Transverse colon (tissue), 4 donors: ENCODE measurements at regions not wholly inside any gene's neighbourhood (a gene's known extent, or its start where the extent isn't known, plus 50 kb on each side); places are given as distances from the start of the nearest gene placed in this dataset.

Experiments used
- DNase-seq: peaks from one replicate; pipeline ENCODE4 v3.0.0-alpha.2; 2019
- H3K27ac ChIP-seq, 4 donors: fragments of 200-600 bp; sonication (generic); 2 replicates each; pipeline ENCODE4 v1.5.1; 2016 to 2018; ENCODE audit warnings: inconsistent platforms in 4 of 4
- H3K27me3 ChIP-seq: fragments of 200-600 bp; sonication (generic); 2 replicates; pipeline ENCODE4 v1.5.1; 2017; ENCODE audit warnings: inconsistent platforms
- H3K36me3 ChIP-seq, 4 donors: fragments of 200-600 bp; sonication (generic); 2 replicates each; pipeline ENCODE4 v1.5.1; 2017 to 2019; ENCODE audit warnings: inconsistent platforms in 4 of 4
- H3K4me1 ChIP-seq, 4 donors: fragments of 200-600 bp; sonication (generic); 2 replicates each; pipeline ENCODE4 v1.5.1; 2017 to 2020; ENCODE audit warnings: inconsistent platforms in 4 of 4
- H3K4me3 ChIP-seq, 4 donors: fragments of 200-600 bp; sonication (generic); 1 replicate in 1 of 4; 2 replicates in 3 of 4; pipeline versions ENCODE4 v1.5.1 to v1.6.1; 2017 to 2019; ENCODE audit warnings: inconsistent platforms in 4 of 4
- H3K9me3 ChIP-seq, 2 donors: fragments of 200-600 bp; sonication (generic); 2 replicates each; pipeline ENCODE4 v1.5.1; 2017 to 2019; ENCODE audit warnings: inconsistent platforms in 2 of 2
- EP300 ChIP-seq: sonication (generic); formaldehyde crosslinking; IDR thresholded peaks from one replicate; pipeline ENCODE4 v1.6.1; 2017; ENCODE audit warnings: antibody characterized with exemption, low read depth
- POLR2A ChIP-seq: fragments of 450-650 bp; IDR thresholded peaks from one replicate; pipeline ENCODE4 v1.6.1; 2016; ENCODE audit warnings: antibody characterized with exemption, mild to moderate bottlenecking, moderate library complexity
- POLR2AphosphoS5 ChIP-seq, 3 donors: sonication (generic); formaldehyde crosslinking; IDR thresholded peaks; one replicate each; pipeline ENCODE4 v1.6.1; 2016; ENCODE audit warnings: antibody characterized with exemption in 3 of 3
- WGBS, 2 donors: methylation state at CpG; one replicate each; pipeline ENCODE4 v1.1.5; 2018; ENCODE audit warnings: low coverage in 1 of 2; 5-methylcytosine and 5-hydroxymethylcytosine counted together
- in situ Hi-C, 4 donors: fragments of 200-750 bp; cut with MboI; loops; one replicate each; pipeline versions ENCODE4 v1.15.0 to v1.15.1; 2017; ENCODE audit warnings: low sequenced_read_pairs in 3 of 4, low pct_ligation_motif_present in 1 of 4, low pct_unique_long_range_greater_than_20kb in 1 of 4
- intact Hi-C: fragments of 100-400 bp; cut with DNase I; formaldehyde crosslinking; loops from one replicate; pipeline ENCODE4 v1.15.1; 2023; ENCODE audit warnings: low total_unique reads
- TF ChIP-seq, protein P1 (sequence below), 5 experiments: fragments of 200-600 bp in 3 of 5; fragments of 450-650 bp in 2 of 5; sonication (generic) in 3 of 5; IDR thresholded peaks; 1 replicate in 2 of 5; 2 replicates in 3 of 5; pipeline ENCODE4 v1.5.1; 2016 to 2017; ENCODE audit warnings: antibody characterized with exemption in 5 of 5, inconsistent platforms in 3 of 5, mild to moderate bottlenecking in 2 of 5, moderate library complexity in 1 of 5

DNA sequence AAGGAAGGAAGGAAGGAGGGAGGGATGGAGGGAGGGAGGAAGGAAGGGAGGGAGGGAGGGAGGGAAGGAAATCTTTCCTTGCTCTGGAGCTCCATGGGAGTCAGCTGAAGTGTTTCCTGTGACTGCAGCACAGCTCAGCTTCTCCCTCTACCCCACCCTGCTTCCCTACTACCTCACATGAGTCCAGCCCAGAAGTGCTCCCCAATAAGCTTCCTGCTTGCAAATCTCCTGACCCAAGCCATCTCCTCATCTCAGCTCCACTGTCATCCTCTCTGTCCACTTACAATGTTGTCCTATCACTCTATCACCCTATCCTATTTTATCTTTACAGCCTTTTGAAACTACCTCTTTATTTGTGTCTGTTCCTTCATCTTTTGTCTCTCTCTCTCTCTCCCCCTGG lies 52.9 kb upstream of the SSBP3 start:
- Histone ChIP-seq H3K27me3 (no peaks in the 10 kb centered on the region), H3K4me1 (peaks cover 0 to 16% (median 3%) of the 10 kb centered on the region in 4 donors), H3K9me3 (no peaks in the 10 kb centered on the region), H3K4me3 (no peak overlapping the region), H3K27ac (no peak overlapping the region), H3K36me3 (no peaks in the 10 kb centered on the region)
- no peak for DNase-seq
- in situ Hi-C loops (no loop called here), intact Hi-C loops (no loop called here)
- no peak for TF ChIP-seq EP300
- TF ChIP-seq POLR2A = no peak
- TF ChIP-seq POLR2AphosphoS5 (IDR thresholded peaks at IDR 0.05) = no peak
- TF ChIP-seq, protein P1, sequence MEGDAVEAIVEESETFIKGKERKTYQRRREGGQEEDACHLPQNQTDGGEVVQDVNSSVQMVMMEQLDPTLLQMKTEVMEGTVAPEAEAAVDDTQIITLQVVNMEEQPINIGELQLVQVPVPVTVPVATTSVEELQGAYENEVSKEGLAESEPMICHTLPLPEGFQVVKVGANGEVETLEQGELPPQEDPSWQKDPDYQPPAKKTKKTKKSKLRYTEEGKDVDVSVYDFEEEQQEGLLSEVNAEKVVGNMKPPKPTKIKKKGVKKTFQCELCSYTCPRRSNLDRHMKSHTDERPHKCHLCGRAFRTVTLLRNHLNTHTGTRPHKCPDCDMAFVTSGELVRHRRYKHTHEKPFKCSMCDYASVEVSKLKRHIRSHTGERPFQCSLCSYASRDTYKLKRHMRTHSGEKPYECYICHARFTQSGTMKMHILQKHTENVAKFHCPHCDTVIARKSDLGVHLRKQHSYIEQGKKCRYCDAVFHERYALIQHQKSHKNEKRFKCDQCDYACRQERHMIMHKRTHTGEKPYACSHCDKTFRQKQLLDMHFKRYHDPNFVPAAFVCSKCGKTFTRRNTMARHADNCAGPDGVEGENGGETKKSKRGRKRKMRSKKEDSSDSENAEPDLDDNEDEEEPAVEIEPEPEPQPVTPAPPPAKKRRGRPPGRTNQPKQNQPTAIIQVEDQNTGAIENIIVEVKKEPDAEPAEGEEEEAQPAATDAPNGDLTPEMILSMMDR (IDR thresholded peaks at IDR 0.05) = no peak

DNA sequence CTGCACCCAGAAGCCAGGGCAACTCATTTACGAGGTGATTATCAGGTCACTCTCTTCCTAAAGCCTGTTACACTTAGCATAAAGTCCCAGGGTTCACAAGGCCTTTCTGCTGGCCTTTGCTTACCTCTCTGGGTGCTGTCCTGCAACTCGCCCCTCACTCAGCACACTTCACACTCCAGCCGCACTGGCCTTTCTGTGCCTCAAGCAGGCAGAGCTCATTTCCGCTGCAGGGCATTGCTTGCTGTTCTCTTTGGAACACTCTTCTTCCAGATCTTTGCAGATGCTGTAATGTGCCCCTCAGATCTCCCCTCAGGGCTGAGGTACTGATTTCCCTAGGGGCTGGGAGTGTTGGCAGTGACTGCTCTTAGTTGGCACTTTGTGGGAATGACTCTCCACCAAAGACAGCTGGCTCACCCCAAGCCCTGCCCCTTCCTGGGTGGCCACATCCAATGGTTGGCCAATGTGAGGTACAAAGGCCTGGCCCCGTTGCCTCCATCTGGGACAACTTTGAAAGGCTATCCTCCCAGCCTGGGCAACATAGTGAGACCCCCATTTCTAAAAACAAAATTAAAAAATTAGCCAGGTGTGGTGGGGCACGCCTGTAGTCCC lies 50.8 kb upstream of the SSBP3 start:
- no peaks in the 10 kb centered on the region for H3K9me3 ChIP-seq
- no peaks in the 10 kb centered on the region for H3K27me3 ChIP-seq
- DNase-seq = no peak
- TF ChIP-seq POLR2A = no peak
- TF ChIP-seq, protein P1 (IDR thresholded peaks at IDR 0.05) = no peak
- no peak for TF ChIP-seq EP300
- no peak for TF ChIP-seq POLR2AphosphoS5 (IDR thresholded peaks at IDR 0.05)
- in situ Hi-C loops (no loop called here), intact Hi-C loops (no loop called here)
- WGBS, 2 donors = 87 to 89% methylated on average over 3 to 6 of the region's 6 CpGs
- H3K27ac ChIP-seq = no peak overlapping the region
- no peaks in the 10 kb centered on the region for H3K36me3 ChIP-seq
- no peak overlapping the region for H3K4me3 ChIP-seq
- H3K4me1 ChIP-seq = peaks cover 0 to 4% (median under 1%) of the 10 kb centered on the region in 4 donors

DNA sequence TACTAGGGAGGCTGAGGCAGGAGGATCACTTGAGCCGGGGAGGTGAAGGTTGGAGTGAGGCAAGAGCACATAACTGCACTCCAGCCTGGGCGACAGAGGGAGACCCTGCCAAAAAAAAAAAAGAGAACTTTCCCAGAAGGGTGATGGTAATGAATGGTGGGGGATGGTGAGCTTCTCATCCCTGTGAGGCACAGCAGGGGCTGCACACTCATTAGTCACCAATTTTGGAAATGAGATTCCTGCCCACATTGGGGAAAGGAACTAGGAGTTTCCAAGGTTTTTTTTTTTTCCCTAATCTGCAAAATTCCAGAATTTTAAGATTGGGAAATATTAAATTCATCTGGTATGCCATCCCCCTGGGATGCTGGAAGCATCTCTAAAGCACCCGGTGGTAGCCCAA lies 50.2 kb upstream of the SSBP3 start:
- in situ Hi-C loops (no loop called here), intact Hi-C loops (no loop called here)
- Histone ChIP-seq H3K27me3 (no peaks in the 10 kb centered on the region), H3K9me3 (no peaks in the 10 kb centered on the region), H3K4me1 (no peaks in the 10 kb centered on the region), H3K4me3 (no peak overlapping the region), H3K27ac (no peak overlapping the region), H3K36me3 (no peaks in the 10 kb centered on the region)
- 76 to 87% methylated on average over 2 to 3 of the region's 3 CpGs for WGBS, 2 donors
- TF ChIP-seq, protein P1 (IDR thresholded peaks at IDR 0.05) = no peak
- TF ChIP-seq POLR2AphosphoS5 (IDR thresholded peaks at IDR 0.05) (no peak), EP300 (no peak), POLR2A (no peak)
- DNase-seq = no peak
